Tibial artery (tissue), 4 donors: ENCODE measurements at regions not wholly inside any gene's neighbourhood (a gene's known extent, or its start where the extent isn't known, plus 50 kb on each side); places are given as distances from the start of the nearest gene placed in this dataset.

Experiments used
- DNase-seq, 2 donors: peaks; one replicate each; pipeline ENCODE4 v3.0.0-alpha.2; 2019
- H3K27ac ChIP-seq, 2 donors: fragments of 200-600 bp; sonication (generic) in 1 of 2; 1 replicate in 1 of 2; 2 replicates in 1 of 2; pipeline ENCODE4 v1.5.1; 2018 to 2019; ENCODE audit warnings: mild to moderate bottlenecking in 1 of 2
- H3K27me3 ChIP-seq, 2 donors: fragments of 200-600 bp; sonication (generic) in 1 of 2; one replicate each; pipeline versions ENCODE4 v1.5.1 to v1.6.0; 2016 to 2019
- H3K36me3 ChIP-seq, 3 donors: fragments of 200-600 bp; sonication (generic) in 2 of 3; one replicate each; pipeline ENCODE4 v1.5.1; 2016 to 2019; ENCODE audit warnings: mild to moderate bottlenecking in 2 of 3
- H3K4me1 ChIP-seq, 4 donors: fragments of 200-600 bp; sonication (generic) in 2 of 4; 1 replicate in 3 of 4; 2 replicates in 1 of 4; pipeline ENCODE4 v1.5.1; 2016 to 2019
- H3K4me3 ChIP-seq, 2 donors: fragments of 200-600 bp; sonication (generic) in 1 of 2; 1 replicate in 1 of 2; 2 replicates in 1 of 2; pipeline ENCODE4 v1.5.1; 2018 to 2019; ENCODE audit warnings: mild to moderate bottlenecking in 2 of 2
- H3K9me3 ChIP-seq, 3 donors: fragments of 200-600 bp; sonication (generic) in 1 of 3; one replicate each; pipeline ENCODE4 v1.5.1; 2016 to 2019
- intact Hi-C: fragments of 100-400 bp; cut with DNase I; formaldehyde crosslinking; loops from one replicate; pipeline ENCODE4 v1.15.0; 2023; ENCODE audit warnings: low total_unique reads
- TF ChIP-seq, protein P1 (sequence below), 2 experiments: fragments of 200-600 bp in 1 of 2; fragments of 450-650 bp in 1 of 2; IDR thresholded peaks; one replicate each; pipeline ENCODE4 v1.5.1; 2017 to 2019; ENCODE audit warnings: antibody characterized with exemption in 2 of 2, mild to moderate bottlenecking in 1 of 2, moderate library complexity in 1 of 2

DNA sequence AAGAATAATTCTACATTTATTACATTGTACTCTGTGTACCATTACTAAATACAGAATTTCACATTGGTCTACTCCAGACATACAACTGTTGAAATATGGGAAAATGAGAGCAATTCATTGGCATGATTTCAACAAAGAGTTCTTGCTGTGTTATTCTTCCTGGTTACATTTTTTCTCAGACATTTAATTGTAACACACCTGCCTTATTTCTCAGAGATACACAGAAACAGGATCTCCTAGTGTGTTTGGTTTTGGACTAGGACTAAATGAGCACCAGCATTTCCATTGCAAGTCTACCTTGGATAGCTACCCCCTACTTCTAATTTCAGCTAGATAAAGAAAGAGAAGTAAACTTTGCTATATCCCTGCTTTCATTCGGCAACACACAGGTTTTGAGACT is 274.3 kb upstream of the CNTN4 start:
- TF ChIP-seq, protein P1, sequence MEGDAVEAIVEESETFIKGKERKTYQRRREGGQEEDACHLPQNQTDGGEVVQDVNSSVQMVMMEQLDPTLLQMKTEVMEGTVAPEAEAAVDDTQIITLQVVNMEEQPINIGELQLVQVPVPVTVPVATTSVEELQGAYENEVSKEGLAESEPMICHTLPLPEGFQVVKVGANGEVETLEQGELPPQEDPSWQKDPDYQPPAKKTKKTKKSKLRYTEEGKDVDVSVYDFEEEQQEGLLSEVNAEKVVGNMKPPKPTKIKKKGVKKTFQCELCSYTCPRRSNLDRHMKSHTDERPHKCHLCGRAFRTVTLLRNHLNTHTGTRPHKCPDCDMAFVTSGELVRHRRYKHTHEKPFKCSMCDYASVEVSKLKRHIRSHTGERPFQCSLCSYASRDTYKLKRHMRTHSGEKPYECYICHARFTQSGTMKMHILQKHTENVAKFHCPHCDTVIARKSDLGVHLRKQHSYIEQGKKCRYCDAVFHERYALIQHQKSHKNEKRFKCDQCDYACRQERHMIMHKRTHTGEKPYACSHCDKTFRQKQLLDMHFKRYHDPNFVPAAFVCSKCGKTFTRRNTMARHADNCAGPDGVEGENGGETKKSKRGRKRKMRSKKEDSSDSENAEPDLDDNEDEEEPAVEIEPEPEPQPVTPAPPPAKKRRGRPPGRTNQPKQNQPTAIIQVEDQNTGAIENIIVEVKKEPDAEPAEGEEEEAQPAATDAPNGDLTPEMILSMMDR (IDR thresholded peaks at IDR 0.05), result no peak
- no peak for DNase-seq
- Histone ChIP-seq H3K27me3 (no peaks in the 10 kb centered on the region), H3K4me1 (no peaks in the 10 kb centered on the region), H3K9me3 (no peaks in the 10 kb centered on the region), H3K27ac (no peak overlapping the region), H3K36me3 (no peaks in the 10 kb centered on the region), H3K4me3 (no peak overlapping the region)
- intact Hi-C loops, result no loop called here

DNA sequence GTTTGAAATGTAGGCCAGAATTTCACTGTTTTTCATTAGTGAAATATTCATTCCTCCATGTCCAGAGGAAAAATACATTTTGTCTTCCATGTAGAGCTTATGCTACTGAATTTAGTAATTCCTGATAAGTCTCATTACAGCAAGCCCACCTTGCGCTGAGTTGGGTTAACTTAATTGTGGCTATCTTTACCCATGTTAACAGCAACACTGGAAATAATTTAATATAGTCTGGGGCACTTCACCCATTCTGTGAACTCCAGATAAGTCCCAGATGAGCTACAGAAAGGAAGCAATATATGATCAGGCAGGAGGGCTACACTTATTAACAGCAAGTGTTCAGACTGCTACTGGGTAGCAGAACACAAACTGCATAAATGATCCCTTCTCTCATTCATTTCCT is 270.1 kb upstream of the CNTN4 start:
- Histone ChIP-seq H3K36me3 (no peaks in the 10 kb centered on the region), H3K4me1 (no peaks in the 10 kb centered on the region), H3K27me3 (no peaks in the 10 kb centered on the region), H3K4me3 (no peak overlapping the region), H3K27ac (no peak overlapping the region), H3K9me3 (no peaks in the 10 kb centered on the region)
- DNase-seq, result no peak
- TF ChIP-seq, protein P1 (IDR thresholded peaks at IDR 0.05), result no peak
- intact Hi-C loops, result no loop called here

DNA sequence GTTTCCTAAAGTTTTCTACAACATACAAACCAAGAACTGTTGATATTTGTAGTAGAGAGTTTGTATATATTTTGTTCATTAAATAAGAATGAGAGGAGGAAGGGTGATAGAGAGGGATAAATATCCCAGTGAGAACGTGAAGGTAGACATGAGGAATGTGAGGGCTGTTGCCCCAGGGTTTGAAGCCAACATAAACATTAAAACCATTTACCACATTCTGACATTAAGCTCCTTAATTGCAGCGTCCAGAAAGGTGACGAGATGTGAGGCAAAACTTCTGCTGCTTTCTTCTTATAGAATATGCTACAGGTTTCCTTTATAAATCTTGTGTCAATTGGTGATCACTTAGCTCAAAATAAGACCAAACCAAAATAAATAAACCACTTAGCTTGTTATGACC is 267.8 kb upstream of the CNTN4 start:
- no peak overlapping the region for H3K4me3 ChIP-seq
- no peaks in the 10 kb centered on the region for H3K9me3 ChIP-seq
- H3K27ac ChIP-seq, result no peak overlapping the region
- TF ChIP-seq, protein P1 (IDR thresholded peaks at IDR 0.05), result no peak
- no peaks in the 10 kb centered on the region for H3K36me3 ChIP-seq
- intact Hi-C loops, result no loop called here
- H3K4me1 ChIP-seq, result no peaks in the 10 kb centered on the region
- no peaks in the 10 kb centered on the region for H3K27me3 ChIP-seq
- no peak for DNase-seq

DNA sequence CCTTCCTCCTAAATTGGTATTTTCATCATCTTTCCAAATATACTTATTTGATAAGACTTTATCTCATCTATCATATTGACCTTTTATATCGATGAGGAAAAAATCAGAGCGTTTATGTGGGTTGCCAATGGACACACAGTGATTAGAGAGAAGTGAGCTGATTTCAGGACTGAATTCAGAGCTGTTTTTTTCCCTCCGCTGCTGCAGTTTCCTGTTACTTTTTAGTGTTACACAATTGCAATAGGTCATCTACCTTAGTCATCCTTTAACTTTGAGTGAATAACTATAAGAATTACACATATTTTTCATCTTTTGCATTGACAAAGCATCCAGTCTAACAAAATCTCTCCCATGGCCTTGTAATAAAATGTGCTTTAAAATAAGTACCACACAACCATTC is 266.3 kb upstream of the CNTN4 start:
- H3K27ac ChIP-seq, result no peak overlapping the region
- no peak for DNase-seq
- H3K9me3 ChIP-seq, result no peaks in the 10 kb centered on the region
- H3K36me3 ChIP-seq, result no peaks in the 10 kb centered on the region
- H3K4me1 ChIP-seq, result no peaks in the 10 kb centered on the region
- TF ChIP-seq, protein P1 (IDR thresholded peaks at IDR 0.05), result no peak
- H3K27me3 ChIP-seq, result no peaks in the 10 kb centered on the region
- intact Hi-C loops, result no loop called here
- H3K4me3 ChIP-seq, result no peak overlapping the region

DNA sequence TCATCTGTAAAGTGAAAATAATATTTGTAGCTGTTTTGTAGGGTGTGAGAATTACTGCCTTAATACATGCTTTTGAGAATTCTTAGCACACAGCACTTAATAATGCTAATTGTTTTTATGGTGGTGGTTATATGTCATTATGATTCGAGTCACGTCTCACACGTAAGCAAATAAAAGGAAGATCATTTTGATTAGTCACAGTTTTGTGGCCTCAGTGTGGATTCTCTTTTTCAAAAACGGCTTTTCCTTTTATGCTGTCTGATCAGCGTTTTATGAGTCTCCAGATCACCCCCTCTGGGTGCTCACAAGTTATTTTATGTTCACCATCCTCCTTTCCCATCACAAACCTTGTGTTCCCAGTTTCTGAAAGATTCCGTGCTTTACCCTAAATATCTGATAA is 255.6 kb upstream of the CNTN4 start:
- TF ChIP-seq, protein P1 (IDR thresholded peaks at IDR 0.05), result no peak
- Histone ChIP-seq H3K9me3 (no peaks in the 10 kb centered on the region), H3K4me1 (no peaks in the 10 kb centered on the region), H3K36me3 (no peaks in the 10 kb centered on the region), H3K27ac (no peak overlapping the region), H3K4me3 (no peak overlapping the region), H3K27me3 (no peaks in the 10 kb centered on the region)
- no peak for DNase-seq
- intact Hi-C loops, result no loop called here

DNA sequence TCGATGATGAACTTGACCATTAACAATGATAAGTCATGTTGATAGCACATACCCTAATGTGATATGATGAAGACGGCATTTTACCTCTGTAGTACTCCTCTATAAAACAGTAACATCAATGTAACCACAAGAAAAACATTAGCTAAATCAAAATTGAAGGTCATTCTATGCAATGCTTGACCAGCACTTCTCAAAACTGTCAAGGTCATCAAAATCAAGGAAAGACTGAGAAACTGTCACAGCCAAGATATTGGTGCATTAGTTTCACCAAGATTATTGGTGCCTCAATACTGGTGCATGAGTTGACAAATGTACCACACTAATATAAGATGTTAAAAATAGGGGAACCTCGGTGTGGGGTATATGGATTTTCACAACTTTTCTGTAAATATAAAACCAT is 251.1 kb upstream of the CNTN4 start:
- Histone ChIP-seq H3K4me1 (no peaks in the 10 kb centered on the region), H3K36me3 (no peaks in the 10 kb centered on the region), H3K4me3 (no peak overlapping the region), H3K9me3 (no peaks in the 10 kb centered on the region), H3K27ac (no peak overlapping the region), H3K27me3 (no peaks in the 10 kb centered on the region)
- intact Hi-C loops, result no loop called here
- no peak for DNase-seq
- TF ChIP-seq, protein P1 (IDR thresholded peaks at IDR 0.05), result no peak
